ENCODE measurements at regions not wholly inside any gene's neighbourhood (a gene's known extent, or its start where the extent isn't known, plus 50 kb on each side); places are given as distances from the start of the nearest gene placed in this dataset.

DNA sequence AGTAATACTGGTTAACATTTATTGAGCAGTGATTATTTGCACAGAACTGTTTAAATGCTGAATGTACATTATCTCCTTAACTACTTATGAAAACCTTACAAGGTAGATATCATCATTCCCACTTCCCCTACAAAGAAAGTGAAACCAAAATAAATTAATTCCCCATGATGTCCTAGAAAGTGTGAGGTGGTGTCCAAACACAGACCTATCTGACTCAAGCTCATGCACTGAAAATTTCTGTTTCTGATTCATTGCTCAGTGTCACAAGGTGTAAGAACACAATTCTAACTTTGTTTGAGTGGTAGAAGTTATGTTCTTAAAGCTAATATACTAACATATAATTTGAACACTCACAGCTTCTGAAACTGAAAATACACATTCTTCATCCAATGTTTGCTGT lies 178.7 kb downstream of the MRPL39 start:
- intact Hi-C loops (cut with DNase I; ENCODE audit: low total_unique reads) = no loop called here
- TF ChIP-seq, protein P1, sequence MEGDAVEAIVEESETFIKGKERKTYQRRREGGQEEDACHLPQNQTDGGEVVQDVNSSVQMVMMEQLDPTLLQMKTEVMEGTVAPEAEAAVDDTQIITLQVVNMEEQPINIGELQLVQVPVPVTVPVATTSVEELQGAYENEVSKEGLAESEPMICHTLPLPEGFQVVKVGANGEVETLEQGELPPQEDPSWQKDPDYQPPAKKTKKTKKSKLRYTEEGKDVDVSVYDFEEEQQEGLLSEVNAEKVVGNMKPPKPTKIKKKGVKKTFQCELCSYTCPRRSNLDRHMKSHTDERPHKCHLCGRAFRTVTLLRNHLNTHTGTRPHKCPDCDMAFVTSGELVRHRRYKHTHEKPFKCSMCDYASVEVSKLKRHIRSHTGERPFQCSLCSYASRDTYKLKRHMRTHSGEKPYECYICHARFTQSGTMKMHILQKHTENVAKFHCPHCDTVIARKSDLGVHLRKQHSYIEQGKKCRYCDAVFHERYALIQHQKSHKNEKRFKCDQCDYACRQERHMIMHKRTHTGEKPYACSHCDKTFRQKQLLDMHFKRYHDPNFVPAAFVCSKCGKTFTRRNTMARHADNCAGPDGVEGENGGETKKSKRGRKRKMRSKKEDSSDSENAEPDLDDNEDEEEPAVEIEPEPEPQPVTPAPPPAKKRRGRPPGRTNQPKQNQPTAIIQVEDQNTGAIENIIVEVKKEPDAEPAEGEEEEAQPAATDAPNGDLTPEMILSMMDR (IDR thresholded peaks at IDR 0.05) = no peak
- TF ChIP-seq POLR2A (IDR thresholded peaks at IDR 0.05) = no peak
- H3K4me3 ChIP-seq (ENCODE audit: low read depth, poor library complexity, severe bottlenecking) = no peak overlapping the region
- no peak for DNase-seq (ENCODE audit: low spot score in 2 of 2)

DNA sequence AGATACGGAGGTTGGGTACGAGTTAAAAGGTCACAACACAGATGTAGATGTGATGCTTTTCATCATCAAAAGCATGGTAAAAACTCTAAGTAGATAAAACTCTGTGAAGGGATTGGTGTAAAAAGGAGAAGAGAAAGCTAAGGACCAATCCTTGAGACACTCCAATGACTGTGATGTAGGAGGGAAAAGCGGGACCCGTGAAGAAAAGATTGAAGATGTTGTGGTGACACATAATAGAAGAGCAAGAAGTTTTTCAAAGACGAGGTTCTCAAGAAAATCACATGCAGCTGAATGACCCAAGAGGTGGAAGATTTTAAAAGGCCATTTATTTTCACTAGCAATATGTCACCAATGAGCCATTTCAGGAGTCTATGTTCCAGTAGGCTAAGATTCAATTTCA lies 179.5 kb downstream of the MRPL39 start:
- H3K4me3 ChIP-seq (ENCODE audit: low read depth, poor library complexity, severe bottlenecking) = no peak overlapping the region
- no peak for DNase-seq (ENCODE audit: low spot score in 2 of 2)
- intact Hi-C loops (cut with DNase I; ENCODE audit: low total_unique reads) = no loop called here
- 87 to 89% methylated on average over 5 of the region's 5 CpGs for WGBS, 2 donors
- TF ChIP-seq, protein P1 (IDR thresholded peaks at IDR 0.05) = no peak
- no peak for TF ChIP-seq POLR2A (IDR thresholded peaks at IDR 0.05)

DNA sequence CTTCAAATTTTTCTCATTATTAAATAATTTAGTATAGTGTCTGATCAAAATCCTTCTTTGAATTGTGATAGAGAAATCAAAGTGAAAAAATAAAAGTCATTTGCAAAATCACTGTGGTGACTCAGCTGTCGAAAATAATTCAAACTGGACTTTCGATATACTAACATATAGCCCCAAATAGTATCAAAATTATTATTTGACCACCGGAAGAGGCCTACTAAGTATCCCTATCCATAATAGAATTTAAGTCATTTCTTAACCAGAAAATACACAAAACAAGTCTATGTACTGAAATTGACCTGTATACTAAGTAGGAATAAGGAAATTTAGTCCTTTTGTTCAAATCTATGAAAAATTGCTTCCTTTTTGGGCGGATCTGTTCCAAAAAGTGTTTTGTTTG lies 180.7 kb downstream of the MRPL39 start:
- intact Hi-C loops (cut with DNase I; ENCODE audit: low total_unique reads) = no loop called here
- 87 to 88% methylated on average over 4 of the region's 4 CpGs for WGBS, 2 donors
- no peak overlapping the region for H3K4me3 ChIP-seq (ENCODE audit: low read depth, poor library complexity, severe bottlenecking)
- DNase-seq (ENCODE audit: low spot score in 2 of 2) = no peak
- TF ChIP-seq POLR2A (IDR thresholded peaks at IDR 0.05) = no peak
- TF ChIP-seq, protein P1 (IDR thresholded peaks at IDR 0.05) = no peak

DNA sequence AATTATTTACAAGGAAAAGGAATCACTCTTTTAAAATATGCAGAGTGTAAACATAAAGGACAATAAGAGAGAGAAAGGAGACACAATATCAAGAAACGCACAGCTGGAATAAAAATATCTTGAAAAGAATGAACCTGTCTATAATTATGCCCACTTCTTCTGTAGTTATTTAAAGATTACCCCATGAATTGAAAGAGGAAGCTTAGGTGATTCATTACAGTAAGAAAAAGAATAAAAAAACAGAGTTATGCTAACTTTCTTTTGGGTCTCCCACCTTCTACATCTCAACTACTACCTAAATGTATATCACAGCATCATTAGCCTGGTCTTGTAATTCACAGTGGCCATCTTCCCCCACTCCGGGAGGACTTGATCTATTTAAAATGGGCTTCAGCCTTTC lies 182.1 kb downstream of the MRPL39 start:
- TF ChIP-seq, protein P1 (IDR thresholded peaks at IDR 0.05) = no peak
- no peak for TF ChIP-seq POLR2A (IDR thresholded peaks at IDR 0.05)
- DNase-seq (ENCODE audit: low spot score in 2 of 2) = no peak
- 81 to 84% methylated on average over 2 of the region's 2 CpGs for WGBS, 2 donors
- H3K4me3 ChIP-seq (ENCODE audit: low read depth, poor library complexity, severe bottlenecking) = no peak overlapping the region
- intact Hi-C loops (cut with DNase I; ENCODE audit: low total_unique reads) = no loop called here

DNA sequence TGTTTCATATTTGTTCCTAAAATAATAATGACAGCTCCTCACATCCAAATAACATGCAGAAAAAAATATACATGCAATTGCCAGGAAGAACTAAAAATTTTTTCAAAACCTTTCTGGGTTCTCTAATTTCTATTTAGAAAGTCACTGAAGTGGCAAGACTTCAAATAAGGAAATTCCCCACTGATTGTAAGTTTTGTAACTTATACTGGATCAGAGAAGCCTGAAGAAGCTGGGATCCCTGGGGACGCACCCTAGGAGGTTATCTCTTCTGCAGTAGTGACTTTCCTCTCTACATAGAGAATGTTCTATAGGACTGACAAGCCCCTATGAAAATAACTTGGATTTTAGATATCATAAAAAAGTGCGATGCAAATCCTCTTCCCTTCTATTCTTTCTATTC lies 182.6 kb downstream of the MRPL39 start:
- 73 to 84% methylated on average over 2 of the region's 2 CpGs for WGBS, 2 donors
- TF ChIP-seq POLR2A (IDR thresholded peaks at IDR 0.05) = no peak
- TF ChIP-seq, protein P1 (IDR thresholded peaks at IDR 0.05) = no peak
- DNase-seq (ENCODE audit: low spot score in 2 of 2) = no peak
- intact Hi-C loops (cut with DNase I; ENCODE audit: low total_unique reads) = no loop called here
- H3K4me3 ChIP-seq (ENCODE audit: low read depth, poor library complexity, severe bottlenecking) = no peak overlapping the region

DNA sequence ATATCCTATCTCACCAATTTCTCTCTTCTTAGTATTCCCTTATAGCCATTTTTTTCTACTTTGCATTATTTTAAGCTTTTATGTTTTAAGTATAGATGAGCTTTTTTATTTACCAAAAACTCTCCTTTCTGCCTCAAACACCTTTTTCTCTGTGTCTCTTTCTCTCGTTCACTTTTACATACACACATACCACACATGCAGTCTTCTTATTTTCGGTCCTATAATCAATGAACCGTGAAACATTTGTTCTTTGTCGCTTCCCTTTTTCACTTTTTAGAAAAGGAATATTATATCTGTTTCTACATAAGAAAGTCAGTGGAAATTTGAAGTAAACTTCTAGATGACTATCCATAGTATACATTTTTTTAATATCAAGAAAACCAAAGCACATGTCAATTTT lies 183.2 kb downstream of the MRPL39 start:
- intact Hi-C loops (cut with DNase I; ENCODE audit: low total_unique reads) = no loop called here
- no peak overlapping the region for H3K4me3 ChIP-seq (ENCODE audit: low read depth, poor library complexity, severe bottlenecking)
- TF ChIP-seq, protein P1 (IDR thresholded peaks at IDR 0.05) = no peak
- TF ChIP-seq POLR2A (IDR thresholded peaks at IDR 0.05) = no peak
- WGBS, 2 donors = 73 to 86% methylated on average over 4 of the region's 4 CpGs
- DNase-seq (ENCODE audit: low spot score in 2 of 2) = no peak

Data from lower leg skin (tissue), 4 donors.